HG03060 (cell line): ENCODE measurements at regions not wholly inside any gene's neighbourhood (a gene's known extent, or its start where the extent isn't known, plus 50 kb on each side); places are given as distances from the start of the nearest gene placed in this dataset.

Source experiments
- ATAC-seq: cut with Tn5 transposase; IDR thresholded peaks from one replicate; pipeline ENCODE4 v1.9.1; 2021; ENCODE audit warnings: low read depth, moderate number of reproducible peaks; ENCODE audit not compliant: unreplicated experiment

DNA sequence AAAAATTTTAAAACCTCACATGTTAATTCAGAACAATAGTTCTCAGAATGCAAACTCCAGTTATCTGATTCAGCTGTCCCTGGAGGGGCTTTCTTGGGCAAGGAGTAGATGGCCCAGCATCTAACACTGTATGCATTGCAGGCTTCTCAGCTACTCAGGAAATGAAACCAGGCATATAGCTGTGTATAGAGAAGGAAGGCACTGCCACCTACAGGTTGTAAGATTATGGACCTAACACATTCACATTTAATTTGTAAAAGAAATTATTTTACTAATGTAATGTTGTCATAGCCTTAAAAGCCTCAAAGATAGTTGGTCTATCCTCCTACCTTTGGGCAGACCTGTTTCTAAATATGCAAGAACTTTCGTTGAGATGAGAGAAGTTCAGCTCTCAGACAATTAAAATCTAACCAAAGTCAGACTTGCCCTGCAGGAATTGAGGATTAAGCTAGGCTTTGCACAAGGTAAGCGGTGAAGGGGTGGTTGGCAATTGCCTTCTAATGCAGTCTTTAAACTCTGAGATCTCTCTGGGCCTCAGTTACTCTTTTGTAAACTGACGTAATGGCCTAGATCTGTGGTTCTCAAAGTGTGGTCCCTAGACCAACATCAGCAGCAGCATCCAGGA, 132.8 kb upstream of the SLC24A5 start:
- ATAC-seq, result peak; percentile 95

DNA sequence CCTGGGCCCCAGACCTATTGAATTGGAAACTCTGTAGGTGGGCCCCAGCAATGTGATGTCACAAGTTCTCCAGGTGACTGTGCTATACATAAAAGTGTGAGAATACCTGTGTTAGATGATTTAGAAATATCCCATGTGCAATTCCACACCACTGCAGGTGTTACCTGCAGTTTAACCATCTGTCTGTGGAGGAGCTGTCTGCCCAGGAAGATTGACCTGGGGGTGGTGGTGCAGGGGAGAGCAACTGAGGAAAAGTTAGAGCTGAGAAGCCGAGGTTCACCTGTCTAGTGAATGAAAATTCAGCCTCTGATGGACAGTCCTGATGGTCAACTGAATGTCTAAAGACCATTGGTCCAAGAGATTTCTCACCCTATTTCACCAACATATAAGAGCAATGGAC, 132.2 kb upstream of the SLC24A5 start:
- no peak for ATAC-seq

DNA sequence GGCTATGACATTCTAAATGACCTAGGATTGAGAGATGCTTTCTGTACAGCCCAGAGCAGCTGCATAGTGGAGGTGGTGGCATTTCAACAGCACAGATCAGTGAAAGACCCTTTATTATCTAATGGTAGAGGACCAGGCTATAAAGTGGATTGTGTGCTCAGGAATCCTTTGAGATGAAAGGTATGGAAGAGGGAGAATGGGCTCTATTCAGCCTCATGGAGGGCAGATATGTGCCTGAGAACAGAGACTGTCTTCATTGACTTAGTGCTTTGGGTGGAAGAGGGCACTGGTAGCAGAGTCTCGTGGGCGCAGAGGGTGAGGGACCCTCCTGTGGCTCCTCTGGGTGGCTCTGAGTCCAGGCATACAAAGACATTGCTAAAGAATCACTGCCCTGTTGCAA, 130.0 kb upstream of the SLC24A5 start:
- no peak for ATAC-seq

DNA sequence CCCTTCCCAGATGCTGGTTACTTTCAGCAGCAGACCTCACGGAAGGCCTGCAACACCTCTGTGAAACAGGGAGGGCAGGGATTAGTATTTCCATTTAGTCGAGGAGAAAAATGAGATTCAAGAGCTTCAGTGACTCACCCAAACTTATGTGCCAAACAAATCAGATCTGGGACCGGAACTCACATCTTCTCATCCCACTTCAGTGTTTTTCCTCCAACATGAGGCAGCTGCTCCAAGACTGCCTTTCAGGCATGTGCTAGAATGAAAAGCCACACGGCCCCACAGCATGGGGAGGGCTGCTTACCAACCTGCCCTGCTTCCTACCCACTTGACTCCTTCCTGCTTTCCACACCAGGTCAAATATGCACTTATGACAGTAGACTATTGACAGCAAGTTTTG, 129.4 kb upstream of the SLC24A5 start:
- ATAC-seq, result no peak

DNA sequence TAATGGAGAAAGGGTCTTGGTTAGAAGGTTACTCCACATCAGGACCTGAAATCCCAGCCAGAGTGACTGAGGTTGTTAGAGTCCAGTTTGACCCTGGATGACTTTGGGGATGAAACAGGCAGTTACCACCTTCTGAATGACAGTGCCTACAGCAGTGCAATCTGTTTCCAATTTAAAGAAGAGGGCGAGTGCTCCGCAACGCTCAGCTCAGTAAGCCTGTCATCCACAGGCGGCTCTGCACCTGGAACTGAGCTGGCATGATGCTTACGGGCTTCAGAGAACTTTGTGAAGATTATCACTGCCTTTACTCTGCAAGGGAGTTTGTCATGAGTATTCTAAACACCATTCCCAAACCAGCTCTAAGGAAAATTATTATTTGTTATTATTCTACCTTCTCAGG, 127.7 kb upstream of the SLC24A5 start:
- ATAC-seq, result no peak

DNA sequence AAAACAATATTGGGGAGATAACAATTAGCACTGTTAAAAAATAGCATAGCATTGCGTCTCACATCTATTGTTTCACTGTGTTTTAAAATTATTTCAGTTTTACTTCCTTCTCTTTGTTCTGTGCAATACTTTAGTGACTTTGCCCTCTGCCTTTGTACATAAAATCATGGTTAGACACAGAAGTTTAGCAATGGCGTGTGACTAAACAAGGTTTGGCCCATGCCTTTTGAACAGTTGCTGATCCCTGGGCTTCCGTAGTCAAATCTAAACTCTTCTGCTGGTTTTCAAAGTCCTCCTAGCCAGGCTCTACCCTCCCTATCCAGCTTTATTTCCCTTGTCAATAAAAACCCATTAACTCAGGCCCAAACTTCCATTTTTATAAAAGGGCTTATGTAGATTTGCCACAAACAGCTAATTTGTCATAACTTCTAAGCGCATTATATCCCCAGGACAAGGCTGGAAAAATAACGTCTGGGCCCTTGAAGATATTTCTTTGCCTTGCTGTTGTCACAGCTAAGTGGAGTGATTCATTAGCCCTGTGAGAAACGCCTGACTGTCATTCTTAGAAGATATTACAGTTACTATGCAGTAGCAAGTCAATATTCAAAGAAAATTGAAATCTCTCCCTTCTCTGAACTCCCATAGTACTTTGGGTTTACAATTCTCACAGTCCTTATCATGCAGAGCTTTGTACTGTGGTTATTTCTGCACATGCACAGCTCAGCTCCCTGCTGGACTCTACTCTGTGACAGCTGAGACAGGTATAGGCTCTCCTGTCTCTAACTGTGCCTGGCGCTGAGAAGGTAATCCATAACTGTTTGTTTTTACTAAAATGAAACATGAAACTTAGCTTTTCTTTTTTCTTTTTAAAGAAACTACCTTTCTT, 123.4 kb upstream of the SLC24A5 start:
- ATAC-seq, result no peak

DNA sequence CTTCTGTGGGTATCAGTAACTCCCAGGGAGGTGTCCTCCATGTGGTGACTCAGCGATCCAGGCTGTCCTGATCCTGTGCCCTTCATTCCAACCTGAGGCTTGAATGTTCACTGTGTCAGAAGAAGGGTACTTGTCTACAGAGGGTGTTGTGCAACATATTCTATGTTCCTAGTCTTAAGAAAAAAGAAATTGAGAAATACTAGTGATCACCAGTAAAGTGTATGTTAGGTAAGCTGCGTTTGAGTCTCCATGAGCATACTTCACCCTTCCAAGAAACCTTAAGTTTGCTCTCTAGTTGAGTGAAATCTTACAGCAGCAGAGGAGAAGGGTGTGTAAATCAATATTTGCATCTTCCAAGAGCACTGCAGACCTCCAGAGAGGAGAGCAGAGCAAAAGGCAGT, 122.2 kb upstream of the SLC24A5 start:
- ATAC-seq, result no peak

DNA sequence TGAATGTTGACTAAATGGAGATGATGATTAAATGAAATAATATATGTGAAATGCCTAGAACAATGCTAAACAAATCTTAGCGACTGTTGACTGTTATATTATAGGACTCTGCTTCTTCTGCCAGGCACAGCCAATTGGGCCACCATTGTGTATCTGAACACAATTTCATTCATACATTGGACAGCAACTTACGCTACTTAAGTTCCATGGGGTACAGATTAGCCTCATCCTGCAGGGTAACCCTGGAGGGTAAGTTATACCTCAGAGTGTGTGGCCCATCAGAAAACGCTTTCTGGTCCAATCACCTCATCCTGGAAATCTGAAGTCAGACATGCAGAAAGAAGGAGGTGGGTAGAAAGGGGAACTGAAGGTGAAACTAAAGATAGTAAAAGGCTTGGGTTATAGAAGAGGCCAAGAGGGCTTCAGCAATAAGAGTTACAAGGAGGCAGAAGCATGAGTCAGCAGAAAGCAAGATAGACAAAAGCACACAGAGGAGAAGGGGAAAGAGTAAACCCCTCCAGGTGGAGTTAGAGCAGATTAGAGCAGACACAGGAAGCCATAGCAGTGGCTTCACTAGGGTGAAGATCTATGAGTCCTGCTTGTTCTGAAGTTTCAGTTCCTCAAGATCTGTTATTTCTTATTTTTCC, 119.3 kb upstream of the SLC24A5 start:
- peak; percentile 89 for ATAC-seq

DNA sequence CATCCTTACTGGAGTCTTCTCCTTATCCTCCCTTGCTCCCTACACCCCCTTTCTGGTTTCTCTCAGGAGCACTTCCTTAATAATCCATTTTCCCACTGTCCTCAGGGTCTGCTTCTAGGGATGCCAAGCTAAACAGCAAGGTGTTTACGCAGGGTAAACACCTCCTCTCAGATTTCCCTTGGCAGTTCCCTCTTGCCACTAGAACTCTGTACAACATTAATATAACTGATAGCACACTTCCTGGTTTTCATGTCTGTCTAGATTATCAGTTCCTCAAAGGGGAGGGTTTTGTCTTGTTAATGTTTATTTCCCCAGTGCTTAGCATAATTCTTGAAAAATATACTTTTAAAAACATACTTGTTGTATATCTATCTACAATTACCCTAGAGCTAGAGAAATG, 118.0 kb upstream of the SLC24A5 start:
- ATAC-seq, result no peak

DNA sequence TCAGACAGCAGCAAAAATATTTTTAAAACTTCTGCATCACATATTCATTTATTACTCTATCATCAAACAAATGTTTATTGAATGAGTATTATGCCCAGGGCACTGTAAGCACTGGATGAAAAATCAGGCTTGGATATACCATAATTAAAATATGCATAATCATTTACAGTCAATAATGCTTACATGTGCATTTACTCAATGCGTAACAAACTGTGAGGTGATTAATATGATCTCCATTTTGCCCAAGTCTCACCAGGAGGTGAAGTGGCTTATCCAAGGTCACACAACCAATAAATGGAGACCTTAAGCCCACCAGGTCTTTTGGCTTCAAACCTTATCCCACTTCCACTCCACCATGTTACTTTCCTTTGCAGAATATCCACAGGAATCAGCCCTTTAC, 117.3 kb upstream of the SLC24A5 start:
- no peak for ATAC-seq

DNA sequence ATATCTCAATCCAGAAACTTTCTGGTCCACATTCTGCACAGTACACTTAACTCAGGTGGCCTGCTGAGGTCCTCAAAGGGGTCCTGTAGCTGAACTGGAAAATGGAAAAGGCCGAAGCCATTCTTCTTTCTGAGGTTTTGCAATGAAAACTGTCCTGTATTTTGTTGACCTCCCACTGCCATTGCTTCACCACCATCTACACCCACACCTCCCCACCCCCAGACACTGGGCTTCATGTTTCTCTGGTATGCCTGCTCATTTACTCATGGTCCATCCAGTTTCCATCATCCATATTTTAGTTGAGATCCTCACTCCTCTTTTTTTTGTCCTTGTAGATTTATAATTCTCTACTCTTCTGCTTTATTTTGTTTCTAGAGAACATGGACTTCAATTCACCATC, 115.7 kb upstream of the SLC24A5 start:
- no peak for ATAC-seq

DNA sequence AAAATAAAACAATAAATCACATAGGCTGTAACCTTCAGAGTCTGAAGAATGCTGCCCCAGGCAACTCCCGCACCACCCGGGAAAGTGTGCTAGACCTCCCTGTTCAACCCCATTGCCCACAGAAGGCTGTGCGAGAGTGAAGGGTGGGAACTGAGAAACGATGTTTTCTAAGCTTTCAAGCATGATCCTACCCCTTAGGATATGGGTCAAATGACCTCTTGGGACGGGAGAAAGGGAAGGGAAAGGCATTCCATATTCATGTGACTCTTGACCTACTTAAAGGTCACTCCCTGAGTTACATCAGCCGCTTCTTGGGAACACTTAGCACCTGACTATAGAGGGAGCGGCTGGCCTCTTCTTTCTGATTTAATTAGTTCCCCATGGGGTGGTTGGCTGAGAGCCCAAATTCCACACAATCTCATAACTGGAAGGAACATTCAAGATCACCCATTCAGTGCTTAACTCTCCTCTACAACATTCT, 114.7 kb upstream of the SLC24A5 start:
- no peak for ATAC-seq

DNA sequence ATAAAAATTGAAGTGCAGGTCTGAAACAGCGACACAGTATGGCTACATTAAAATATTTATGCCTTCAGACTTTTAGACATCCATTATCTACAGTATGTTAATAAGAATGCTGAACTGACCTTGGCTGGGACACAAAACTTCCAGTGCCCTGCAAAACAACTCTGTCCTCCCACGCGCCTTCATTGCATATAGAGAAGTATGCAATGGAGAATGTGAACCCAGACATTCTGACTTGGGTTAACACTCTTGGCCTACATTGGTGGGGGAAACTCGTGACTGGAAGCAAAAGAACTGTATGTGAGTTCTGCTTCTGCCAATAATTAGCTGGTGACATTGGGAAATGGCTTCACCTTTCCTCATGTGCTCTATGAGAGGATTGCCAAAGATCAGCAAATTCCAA, 110.5 kb upstream of the SLC24A5 start:
- ATAC-seq, result no peak

DNA sequence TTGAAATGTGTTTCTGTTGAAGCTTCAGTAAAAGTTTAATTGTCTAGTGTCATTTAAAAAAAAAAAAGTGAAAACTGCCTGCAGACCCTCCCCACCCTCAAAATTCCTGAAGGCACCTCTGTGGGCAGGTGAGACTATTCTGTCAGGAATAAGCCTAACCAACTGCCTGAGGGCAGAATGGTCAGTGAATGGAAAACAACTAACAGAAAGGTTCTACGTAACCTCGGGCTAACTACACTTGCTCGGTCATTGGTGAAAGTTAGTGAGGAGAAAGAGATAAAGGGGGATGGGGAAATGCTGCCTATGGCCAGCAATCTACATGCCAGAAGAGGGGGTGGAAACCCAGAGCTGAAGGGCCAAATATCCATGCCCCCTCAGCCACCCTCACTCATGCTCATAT, 108.6 kb upstream of the SLC24A5 start:
- no peak for ATAC-seq

DNA sequence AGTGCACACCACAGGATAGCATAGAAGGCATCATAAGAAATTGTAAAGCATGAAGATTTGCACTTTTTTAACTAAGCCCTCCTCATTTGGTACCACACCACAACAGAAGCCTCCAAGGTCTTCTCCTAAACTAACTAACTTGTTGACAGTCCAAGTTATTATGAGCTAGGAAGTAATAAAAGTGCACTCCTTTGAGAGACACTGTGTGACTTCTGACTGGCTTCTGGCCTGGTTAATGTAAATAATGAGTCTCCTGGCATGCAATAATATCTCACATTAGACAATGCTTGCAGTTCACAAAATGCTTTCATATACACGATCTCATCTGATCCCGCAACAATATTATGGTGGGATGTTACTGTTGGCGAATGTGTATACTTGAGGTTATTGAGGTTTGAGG, 103.9 kb upstream of the SLC24A5 start:
- no peak for ATAC-seq

DNA sequence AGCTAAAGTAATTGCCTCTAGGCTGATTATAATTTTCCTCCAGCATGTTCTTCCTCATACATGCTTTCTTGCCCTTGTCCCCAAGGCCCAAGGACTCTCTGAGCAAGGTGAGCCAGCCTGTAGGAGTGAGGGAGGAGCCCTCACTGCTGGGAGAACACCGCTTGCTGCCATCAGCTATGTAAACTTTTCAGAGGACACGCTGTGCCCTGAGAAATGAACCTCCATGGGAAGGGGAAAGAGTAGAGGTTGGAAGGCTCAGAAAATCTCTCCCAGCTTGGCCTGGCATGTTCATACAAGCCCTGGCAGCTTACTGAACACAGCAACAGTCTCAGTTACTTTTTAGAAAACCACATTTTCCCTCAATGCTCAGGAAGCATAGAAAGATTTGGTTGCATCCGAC, 103.0 kb upstream of the SLC24A5 start:
- no peak for ATAC-seq

DNA sequence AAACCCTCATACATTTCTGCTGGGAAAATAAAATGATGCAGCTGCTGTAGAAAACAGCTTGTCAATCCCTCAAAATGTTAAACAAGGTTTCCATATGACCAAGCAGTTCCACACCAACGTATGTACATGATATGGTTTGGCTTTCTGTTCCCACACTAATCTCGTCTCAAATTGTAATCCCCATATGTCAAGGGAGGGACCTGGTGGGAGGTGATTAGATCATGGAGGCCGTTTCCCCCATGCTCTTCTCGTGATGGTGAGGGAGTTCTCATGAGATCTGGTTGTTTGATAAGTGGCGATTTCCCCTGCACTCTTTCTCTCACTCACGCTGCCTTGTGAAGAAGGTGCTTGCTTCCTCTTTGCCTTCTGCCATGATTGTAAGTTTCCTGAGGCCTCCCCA, 100.6 kb upstream of the SLC24A5 start:
- no peak for ATAC-seq

DNA sequence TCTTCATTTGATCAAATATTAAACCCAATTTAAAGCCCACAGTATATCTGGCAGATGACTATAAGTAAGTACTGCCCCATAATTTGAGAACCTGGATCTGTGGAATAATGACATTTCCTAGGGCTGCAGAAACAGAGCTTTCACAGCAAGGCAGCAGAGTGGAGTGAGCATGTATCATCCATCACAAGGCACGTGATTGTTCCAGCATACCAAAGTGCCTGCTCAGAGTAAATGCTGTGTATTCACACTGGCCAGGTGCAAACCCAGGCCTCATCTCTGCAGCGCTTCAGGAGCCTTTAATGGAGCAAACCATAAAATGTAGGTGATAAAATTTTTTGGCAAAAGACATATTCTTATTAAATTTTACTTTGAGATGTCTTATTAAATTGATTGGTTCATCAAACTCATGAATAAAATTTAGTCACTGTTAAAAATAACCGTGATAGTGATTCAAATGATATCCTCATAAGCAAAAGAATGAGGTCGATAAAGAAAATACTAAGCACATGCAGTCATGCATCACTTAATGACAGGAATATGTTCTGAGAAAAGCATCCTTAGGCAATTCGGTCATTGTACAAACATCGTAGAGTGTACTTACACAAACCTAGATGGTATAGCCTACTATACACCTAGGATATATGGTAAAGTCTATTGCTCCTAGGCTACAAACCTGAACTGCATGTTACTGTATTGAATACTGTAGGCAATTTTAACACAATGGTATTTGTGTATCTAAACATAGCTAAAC, 99.3 kb upstream of the SLC24A5 start:
- ATAC-seq, result no peak

DNA sequence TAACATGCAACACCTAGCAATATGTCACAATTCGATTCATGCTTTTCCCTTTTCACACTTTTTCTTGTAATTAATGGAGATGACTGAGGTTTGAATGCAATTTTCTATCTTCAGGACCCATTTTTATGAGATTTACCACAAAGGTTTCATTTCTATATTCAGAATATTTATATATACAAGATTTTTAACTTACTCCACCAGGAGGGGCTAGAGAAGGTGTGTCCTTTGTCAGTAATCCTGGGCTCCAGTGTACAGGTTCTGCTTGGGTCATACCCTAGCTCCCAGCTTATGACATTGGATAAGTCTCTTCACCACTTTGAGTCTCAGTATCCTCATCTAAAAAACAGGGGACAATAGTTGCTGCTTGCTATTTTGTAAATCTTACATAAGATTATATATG, 95.7 kb upstream of the SLC24A5 start:
- no peak for ATAC-seq

DNA sequence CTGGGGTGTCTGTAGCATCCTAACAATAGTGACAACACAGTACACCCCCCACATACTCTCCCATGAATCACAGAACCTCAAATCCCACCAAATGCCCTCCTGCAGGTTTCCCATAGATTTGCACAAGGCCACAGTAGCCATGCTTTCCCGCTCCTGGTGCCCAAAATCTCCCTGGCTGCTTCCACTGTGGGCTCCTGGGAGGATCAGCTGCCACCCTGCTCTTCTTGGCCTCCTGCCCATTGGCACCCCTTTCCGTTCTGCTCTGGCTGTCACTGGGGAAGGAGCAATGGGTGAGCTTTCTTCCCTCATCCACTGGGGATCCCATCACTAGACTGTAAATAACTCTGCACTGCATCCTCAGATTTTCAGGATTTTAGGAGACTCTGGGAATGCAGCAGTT, 92.1 kb upstream of the SLC24A5 start:
- no peak for ATAC-seq

DNA sequence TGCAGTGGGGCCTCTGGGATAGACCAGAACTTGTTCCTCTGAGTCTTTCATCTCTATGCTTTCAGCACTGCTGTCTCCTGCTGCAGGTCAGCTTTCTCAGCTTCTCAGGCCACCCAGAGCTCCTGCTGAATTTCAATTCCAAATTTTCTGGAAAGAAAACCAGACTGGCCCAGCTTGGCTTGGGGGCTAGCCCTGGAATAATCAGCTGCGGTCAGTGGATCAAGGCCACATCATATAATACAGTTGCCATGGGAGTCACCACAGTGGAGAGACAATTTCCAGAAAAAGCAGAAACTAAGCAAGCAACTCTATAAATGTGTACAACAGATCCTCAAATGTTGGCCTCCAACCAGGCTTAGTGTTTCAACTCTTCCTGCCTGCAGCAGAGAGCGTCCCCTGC, 91.1 kb upstream of the SLC24A5 start:
- ATAC-seq, result no peak
